GM21447 (cell line): ENCODE measurements at regions not wholly inside any gene's neighbourhood (a gene's known extent, or its start where the extent isn't known, plus 50 kb on each side); places are given as distances from the start of the nearest gene placed in this dataset.
"Not testable (repeated sequence)": the region's sequence is repeated elsewhere in the genome, so short reads cannot be mapped to it uniquely, and the experiment has no call there.

ENCODE experiments used
- ATAC-seq: cut with Tn5 transposase; IDR thresholded peaks from one replicate; pipeline ENCODE4 v1.9.1; 2021; ENCODE audit not compliant: unreplicated experiment

DNA sequence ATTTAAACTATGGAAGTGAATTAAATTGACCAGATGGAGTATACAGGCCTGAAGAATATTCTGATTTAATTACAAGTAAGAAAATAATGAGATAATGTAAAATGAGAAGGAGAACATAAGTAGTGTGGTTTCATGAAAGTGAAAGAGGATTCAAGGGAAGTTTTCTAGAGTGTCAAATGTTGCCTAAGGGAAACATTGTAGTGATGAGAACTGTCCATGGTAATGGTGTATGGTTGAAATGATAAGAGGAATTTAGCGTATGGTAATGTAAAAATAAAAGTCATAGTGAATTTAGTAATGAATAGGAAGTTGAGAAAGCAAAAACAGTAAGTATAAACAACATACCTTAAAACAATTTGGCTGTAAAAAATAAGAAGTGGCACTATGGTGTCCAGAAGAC, 1954.6 kb upstream of the FLRT2 start:
- no peak for ATAC-seq

GRCh38 chr14:83583201-83583600, 1946.7 kb upstream of the FLRT2 start:
- ATAC-seq = no peak

GRCh38 chr14:83594874-83595273, 1935.1 kb upstream of the FLRT2 start:
- ATAC-seq = no peak

- ATAC-seq = no peak
Measured at GRCh38 chr14:83607682-83608081, 1922.3 kb upstream of the FLRT2 start.

GRCh38 chr14:83611491-83611890, 1918.5 kb upstream of the FLRT2 start:
- ATAC-seq = no peak

DNA sequence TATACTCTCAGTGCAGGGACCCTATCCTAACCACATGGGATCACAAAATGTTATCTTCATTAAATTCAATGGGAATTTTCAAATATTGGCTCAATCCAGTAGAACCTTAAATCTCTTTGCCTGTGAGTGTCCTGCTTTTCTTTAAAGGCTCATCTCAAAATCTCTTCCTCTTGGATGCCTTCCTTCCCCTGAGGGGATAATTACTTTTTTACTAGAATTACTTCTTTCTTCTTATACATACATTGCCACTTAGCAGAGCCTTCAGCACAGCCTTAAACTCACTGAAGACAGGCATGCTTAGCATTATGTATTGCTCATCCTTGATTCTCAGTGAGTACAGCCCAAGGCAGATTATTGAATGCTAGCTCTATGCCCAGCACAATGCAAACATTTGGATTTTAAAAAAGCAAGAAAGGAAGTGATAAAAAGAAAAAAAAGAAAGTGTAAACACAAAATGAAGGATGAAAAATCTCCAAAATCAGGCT, 1918.0 kb upstream of the FLRT2 start:
- ATAC-seq = no peak

DNA sequence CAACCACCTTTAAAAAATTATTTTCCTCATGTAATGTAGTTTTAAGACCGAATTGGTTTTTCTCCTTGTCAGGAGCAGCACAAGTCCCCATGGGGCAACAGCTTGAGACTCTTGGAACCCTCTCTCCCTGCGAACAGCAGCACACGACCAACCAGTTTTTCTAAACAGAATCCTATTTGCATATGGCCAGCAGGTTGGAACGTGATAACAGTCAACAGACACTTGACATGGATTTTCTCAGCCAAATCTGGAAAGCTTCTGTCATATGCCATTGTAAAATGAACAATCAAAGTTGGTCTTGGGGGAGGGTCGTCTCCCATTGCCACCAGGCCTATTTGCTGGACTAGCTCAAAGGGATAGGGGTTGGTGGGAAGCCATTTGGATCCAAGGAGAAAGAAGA, 1915.0 kb upstream of the FLRT2 start:
- no peak for ATAC-seq

DNA sequence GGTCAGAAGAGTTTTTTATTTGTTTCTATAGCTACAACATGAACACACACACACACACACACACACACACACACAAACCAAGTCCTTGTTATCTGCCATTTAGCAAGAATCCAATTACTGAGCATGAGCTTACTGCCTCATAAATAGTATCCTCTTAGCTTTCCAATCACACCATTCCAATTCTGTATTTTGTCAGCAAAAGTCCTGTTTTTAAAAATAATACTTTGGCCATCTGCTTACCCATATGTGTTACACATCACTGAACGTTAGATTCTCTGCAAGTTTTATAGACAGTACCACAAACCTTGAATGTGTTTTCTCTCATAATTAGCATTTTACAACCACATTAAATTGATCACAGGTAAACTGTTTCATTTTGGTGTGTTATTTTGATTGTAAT, 1905.4 kb upstream of the FLRT2 start:
- ATAC-seq = no peak

DNA sequence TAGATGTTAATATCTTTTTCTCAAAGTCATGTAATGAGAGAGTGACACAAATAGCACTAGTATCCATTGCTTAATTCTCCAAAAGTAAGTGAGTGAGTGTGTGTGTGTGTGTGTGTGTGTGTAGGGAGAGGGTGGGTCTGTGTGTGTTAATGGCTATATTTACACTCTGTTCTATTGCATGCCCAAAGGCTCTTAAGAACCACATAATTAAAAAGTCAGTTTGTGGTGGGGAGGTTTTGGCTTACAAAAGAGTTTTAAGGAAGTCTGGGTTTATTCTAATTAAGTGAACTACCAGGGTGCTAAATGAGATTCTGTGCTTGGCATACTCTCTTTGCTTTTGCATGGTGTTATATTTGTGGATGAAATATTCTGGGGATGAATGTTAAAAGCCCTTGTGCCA, 1897.6 kb upstream of the FLRT2 start:
- no peak for ATAC-seq

DNA sequence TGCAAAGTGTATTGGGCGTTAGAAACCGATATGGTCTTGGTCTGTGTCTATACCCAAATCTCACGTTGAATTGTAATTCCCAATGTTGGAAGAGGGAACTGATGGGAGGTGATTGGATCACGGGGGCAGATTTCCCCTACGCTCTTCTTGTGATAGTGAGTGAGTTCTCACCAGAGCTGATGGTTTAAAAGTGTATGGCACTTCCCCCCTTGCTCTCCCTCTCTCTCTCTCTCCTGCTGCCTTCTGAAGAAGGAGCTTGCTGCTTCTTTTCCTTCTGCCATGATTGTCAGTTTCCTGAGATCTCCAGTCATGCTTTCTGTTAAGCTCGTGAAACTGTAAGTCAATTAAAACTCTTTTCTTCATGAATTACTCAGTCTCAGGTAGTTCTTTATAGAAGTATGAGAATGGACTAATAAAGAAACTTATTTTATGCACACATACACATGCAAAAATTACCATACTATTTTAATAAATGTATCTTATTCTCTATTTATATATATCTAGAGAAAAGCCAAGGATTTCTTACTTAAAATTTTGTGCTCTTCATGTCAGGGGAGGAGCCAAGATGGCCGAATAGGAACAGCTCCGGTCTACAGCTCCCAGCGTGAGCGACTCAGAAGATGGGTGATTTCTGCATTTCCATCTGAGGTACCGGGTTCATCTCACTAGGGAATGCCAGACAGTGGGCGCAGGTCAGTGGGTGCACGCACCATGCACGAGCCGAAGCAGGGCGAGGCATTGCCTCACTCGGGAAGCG, 1891.0 kb upstream of the FLRT2 start:
- no peak for ATAC-seq

DNA sequence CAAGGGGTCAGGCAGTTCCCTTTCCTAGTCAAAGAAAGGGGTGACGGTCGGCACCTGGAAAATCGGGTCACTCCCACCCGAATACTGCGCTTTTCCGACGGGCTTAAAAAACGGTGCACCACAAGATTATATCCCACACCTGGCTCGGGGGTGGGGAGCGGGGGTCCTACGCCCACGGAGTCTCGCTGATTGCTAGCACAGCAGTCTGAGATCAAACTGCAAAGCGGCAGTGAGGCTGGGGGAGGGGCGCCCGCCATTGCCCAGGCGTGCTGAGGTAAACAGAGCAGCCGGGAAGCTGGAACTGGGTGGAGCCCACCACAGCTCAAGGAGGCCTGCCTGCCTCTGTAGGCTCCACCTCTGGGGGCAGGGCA, 1890.5 kb upstream of the FLRT2 start:
- ATAC-seq = not testable (repeated sequence)

- ATAC-seq = no peak
Measured at GRCh38 chr14:83646228-83646627, 1883.7 kb upstream of the FLRT2 start.

GRCh38 chr14:83660597-83660996, 1869.3 kb upstream of the FLRT2 start:
- no peak for ATAC-seq

DNA sequence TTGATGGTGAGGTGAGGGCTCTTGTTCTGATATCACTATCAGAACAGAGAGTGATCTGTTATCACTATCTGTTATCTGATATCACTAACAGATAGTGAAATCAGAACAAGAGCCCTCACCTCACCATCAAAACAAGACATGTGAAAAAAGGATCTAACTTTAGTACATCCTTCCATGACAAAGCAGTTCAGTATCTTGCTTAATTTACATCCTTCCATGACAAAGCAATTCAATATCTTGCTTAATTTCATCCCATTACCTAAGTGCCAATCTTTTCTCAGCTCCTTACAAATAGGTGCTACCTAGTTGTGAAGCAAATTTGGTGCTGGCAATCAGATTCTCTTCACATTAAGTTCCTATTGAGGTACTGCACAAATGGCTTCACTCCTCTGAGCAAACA, 1865.6 kb upstream of the FLRT2 start:
- ATAC-seq = no peak

GRCh38 chr14:83689265-83689664, 1840.7 kb upstream of the FLRT2 start:
- no peak for ATAC-seq

DNA sequence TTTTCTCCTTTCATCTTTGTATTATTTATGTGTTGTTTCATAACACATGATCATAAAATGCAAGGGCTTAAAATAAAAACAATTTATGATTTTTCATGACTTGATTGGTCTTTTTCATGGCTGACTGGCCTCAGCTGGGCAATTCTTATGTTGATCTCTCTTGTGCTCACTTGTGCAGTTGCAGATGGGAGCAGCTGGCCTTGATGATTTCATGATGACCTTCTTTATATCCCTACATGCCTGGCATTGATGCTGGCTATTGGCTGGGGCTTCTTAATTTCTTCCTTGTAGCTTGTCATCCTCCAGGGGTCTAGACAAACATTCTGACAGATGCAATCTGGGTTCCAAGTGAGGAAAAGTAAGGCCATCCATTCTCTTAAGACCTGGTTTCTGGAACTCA, 1832.8 kb upstream of the FLRT2 start:
- no peak for ATAC-seq

GRCh38 chr14:83702619-83703018, 1827.3 kb upstream of the FLRT2 start:
- no peak for ATAC-seq

DNA sequence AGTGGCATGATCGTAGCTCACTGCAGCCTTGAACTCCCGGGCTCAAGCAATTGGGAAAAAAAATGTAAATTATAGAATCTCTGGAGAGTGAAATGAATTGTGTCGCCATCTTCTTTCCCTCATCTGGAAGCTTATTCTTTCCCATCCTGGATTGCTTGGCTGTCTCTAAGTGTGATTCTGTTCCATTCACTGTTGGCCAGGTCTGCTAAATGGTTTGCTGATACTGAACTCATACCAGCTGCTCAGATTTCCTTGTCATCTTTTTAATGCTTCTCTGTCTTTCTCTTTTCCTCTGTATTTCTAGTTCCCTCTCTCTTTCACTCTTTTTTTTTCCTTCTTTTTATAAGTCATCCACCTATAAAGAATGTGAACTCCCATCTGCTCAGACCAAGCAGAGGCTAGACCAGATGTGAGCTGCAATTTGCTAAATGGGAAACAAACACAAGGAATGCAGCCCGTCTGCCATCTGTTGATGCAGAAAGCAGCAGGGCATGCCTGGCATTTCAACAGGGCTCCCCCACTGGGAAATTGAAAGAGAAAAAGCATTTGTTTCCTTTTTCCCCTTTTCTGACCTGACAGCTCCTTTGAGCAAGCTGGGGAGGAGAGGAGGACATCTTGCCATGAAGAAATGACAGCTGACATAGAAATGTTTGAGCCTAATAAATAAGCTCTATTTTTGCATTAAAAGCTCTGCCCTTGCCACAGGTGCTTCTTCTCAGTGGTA, 1823.6 kb upstream of the FLRT2 start:
- ATAC-seq = no peak

DNA sequence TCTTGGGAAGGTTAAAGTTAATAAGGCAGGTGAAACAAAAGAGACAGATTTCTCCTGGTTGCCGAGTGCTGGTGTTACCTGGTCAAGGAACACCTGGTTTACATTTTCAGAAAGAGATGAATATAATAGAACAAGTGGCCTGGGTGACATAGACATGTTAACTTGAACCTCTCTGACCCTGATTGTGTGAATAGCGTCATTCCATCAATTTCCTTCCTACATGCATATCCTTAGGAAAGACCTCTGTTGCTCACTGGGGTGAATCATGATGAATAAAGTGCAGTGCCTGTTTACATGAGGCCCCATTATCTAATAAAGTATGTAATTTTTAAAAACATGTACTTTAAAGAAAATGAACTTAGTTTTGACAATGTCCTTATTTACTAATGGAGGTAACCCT, 1822.9 kb upstream of the FLRT2 start:
- ATAC-seq = no peak

DNA sequence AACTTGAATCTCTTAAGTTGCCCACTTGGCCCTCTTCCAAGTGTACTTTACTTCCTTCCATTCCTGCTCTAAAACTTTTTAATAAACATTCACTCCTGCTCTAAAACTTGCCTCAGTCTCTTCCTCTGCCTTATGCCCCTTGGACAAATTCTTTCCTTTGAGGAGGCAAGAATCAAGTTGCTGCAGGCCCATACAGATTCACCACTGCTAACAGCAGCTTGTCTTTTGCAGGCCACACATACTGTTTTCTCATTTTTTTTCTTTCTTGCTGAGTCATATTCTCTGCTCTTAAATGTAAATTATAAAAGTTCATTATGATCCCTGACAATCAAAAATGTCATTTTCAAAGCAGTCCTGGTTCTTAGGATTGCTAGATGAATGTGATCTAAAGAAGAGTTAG, 1820.8 kb upstream of the FLRT2 start:
- no peak for ATAC-seq

- ATAC-seq = no peak
Measured at GRCh38 chr14:83711046-83711445, 1818.9 kb upstream of the FLRT2 start.

DNA sequence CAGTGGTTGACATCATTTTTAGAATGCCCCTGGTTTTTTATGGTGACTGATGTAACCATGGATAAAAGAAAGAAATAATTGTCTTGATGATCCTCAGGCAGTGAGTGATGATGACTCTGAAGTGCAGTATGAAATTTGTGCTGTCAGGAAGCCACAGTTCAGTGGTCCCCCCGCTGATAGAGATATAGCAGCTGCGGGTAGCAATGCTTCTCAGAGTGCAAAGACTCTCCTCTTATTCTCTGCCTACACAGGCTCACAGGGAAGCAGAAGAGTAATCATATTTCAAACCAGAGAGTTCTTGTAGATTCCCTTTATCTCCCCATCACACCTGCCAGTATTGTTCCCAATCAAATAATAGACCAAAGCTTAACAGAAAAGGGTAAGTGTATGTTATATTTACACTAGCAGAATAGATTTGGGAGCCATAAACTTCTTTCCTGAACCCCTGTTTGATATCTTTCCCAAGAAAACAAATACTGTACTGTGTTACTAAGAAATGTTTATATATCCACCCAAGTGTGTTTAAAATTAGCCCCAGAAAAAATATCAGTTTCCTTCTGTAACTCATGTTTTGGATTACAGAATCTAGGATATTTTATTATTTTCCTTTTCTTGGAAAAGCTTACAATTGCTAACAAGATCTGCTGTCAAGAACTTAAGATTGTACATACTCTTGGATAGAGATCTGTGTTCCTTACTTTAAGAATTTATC, 1817.4 kb upstream of the FLRT2 start:
- ATAC-seq = no peak
